ENCODE measurements at regions not wholly inside any gene's neighbourhood (a gene's known extent, or its start where the extent isn't known, plus 50 kb on each side); places are given as distances from the start of the nearest gene placed in this dataset.

- no peak overlapping the region for H2AFZ ChIP-seq (ENCODE audit: control insufficient read depth, low read depth, low read length)
- TF ChIP-seq KDM1A (IDR thresholded peaks at IDR 0.05; ENCODE audit: borderline replicate concordance) (no peak), HDAC2 (IDR thresholded peaks at IDR 0.05) (no peak), SPI1 (IDR thresholded peaks at IDR 0.05; ENCODE audit: borderline replicate concordance, insufficient read depth, low read depth, low read length) (no peak), POU2F2 (IDR thresholded peaks at IDR 0.05; ENCODE audit: borderline replicate concordance, low read depth, low read length) (no peak), ZBTB40 (IDR thresholded peaks at IDR 0.05; ENCODE audit: borderline replicate concordance) (no peak), ETV6 (conservative IDR thresholded peaks at IDR 0.05 in 1 of 2, IDR thresholded peaks at IDR 0.05 in 1 of 2; ENCODE audit: borderline replicate concordance in 1 of 2, low read depth in 1 of 2) (no peak), SRF (IDR thresholded peaks at IDR 0.05; ENCODE audit: low read depth in 2 of 2, low read length in 2 of 2) (no peak)
- H4K20me1 ChIP-seq (ENCODE audit: control insufficient read depth, insufficient read depth) = no peaks in the 10 kb centered on the region
- CTCF ChIA-PET = no interaction called here
- no peak overlapping the region for H3K4me3 ChIP-seq
- H3K79me2 ChIP-seq (ENCODE audit: control insufficient read depth, insufficient read depth, low read length) = no peaks in the 10 kb centered on the region
- SMC1A ChIA-PET (ENCODE audit: uncharacterized antibody, unreplicated experiment) = interaction anchor here (0.7 to 1.1 kb wide), 2 partner anchors 13 to 74 kb away, joined by 3 to 4 read pairs; no protein-coding TSS in a partner anchor
- no peak overlapping the region for H3K9ac ChIP-seq (ENCODE audit: control insufficient read depth, insufficient read depth, low read length)
- no TSS peak for BruUV-seq (replicated peaks)
- no peaks in the 10 kb centered on the region for H3K9me3 ChIP-seq (replicated peaks; ENCODE audit: control insufficient read depth, insufficient read depth, low read length)
- H3K4me2 ChIP-seq (ENCODE audit: control insufficient read depth, insufficient read depth) = no peak overlapping the region
- in situ Hi-C loops (cut with MboI) = no loop called here
- intact Hi-C loops (cut with micrococcal nuclease; ENCODE audit: unreplicated experiment) = no loop called here
- 0% methylated on average over 2 of the region's 2 CpGs for WGBS (ENCODE audit: insufficient coverage, insufficient replicate concordance, low lambda C conversion rate, missing lambda C conversion rate)
- H3K36me3 ChIP-seq (ENCODE audit: control insufficient read depth in 2 of 2, insufficient read depth in 2 of 2, low read length in 1 of 2) = no peaks in the 10 kb centered on the region
- RAD21 ChIA-PET (ENCODE audit: unreplicated experiment) = no interaction called here
- POLR2A ChIA-PET = no interaction called here
- FAIRE-seq (no peak), ATAC-seq (peak; percentile 67), DNase-seq (ENCODE audit: low read depth, low spot score) (no peak)
- H3K4me1 ChIP-seq (ENCODE audit: control insufficient read depth, insufficient read depth, low read length) = no peaks in the 10 kb centered on the region
- no peaks in the 10 kb centered on the region for H3K27me3 ChIP-seq (replicated peaks in 1 of 2; ENCODE audit: control insufficient read depth in 2 of 2, insufficient read depth in 2 of 2, low read length in 1 of 2)
- no peak overlapping the region for H3K27ac ChIP-seq (ENCODE audit: control insufficient read depth, insufficient read depth)
Observed at GRCh38 chr5:117947121-117947520, 1041.2 kb downstream of the DTWD2 start.

Measured in GM12878 (cell line).